Aorta (tissue), 5 donors: ENCODE measurements at regions not wholly inside any gene's neighbourhood (a gene's known extent, or its start where the extent isn't known, plus 50 kb on each side); places are given as distances from the start of the nearest gene placed in this dataset.

Experiments used
- ATAC-seq: fragments of 200-7000 bp; cut with Tn5 transposase; one replicate; pipeline ENCODE4 v1.9.1; 2022; ENCODE audit warnings: moderate library complexity; ENCODE audit not compliant: low FRiP score
- DNase-seq, 2 donors: peaks; one replicate each; pipeline ENCODE4 v3.0.0-alpha.2; 2020
- H3K27ac ChIP-seq, 2 donors: one replicate each; pipeline ENCODE4 v1.5.1; 2013; ENCODE audit warnings: low read length in 2 of 2, mild to moderate bottlenecking in 2 of 2, moderate library complexity in 2 of 2, control low read depth in 1 of 2, inconsistent platforms in 1 of 2, low read depth in 1 of 2
- H3K27me3 ChIP-seq, 2 donors: one replicate each; pipeline ENCODE4 v1.6.1; 2013; ENCODE audit warnings: control low read depth in 1 of 2, low read length in 1 of 2, mild to moderate bottlenecking in 1 of 2, moderate library complexity in 1 of 2; ENCODE audit not compliant: insufficient read depth in 2 of 2, control insufficient read depth in 1 of 2
- H3K36me3 ChIP-seq, 2 donors: one replicate each; pipeline ENCODE4 v1.6.1; 2013; ENCODE audit warnings: control low read depth in 1 of 2, low read length in 1 of 2, mild to moderate bottlenecking in 1 of 2; ENCODE audit not compliant: insufficient read depth in 2 of 2, control insufficient read depth in 1 of 2
- H3K4me1 ChIP-seq, 2 donors: one replicate each; pipeline ENCODE4 v1.6.1; 2013; ENCODE audit warnings: low read length in 2 of 2, control low read depth in 1 of 2, mild to moderate bottlenecking in 1 of 2, moderate library complexity in 1 of 2; ENCODE audit not compliant: insufficient read depth in 2 of 2, control insufficient read depth in 1 of 2
- H3K4me3 ChIP-seq, 2 donors: one replicate each; pipeline ENCODE4 v1.5.1; 2013; ENCODE audit warnings: low read length in 2 of 2, control low read depth in 1 of 2, mild to moderate bottlenecking in 1 of 2
- H3K9me3 ChIP-seq: one replicate; pipeline ENCODE4 v1.6.1; 2013; ENCODE audit warnings: mild to moderate bottlenecking, low read length; ENCODE audit not compliant: control insufficient read depth
- WGBS, 2 donors: extraction: QIAGEN DNeasy Blood & Tissue Kit; methylation state at CpG; one replicate each; pipeline ENCODE4 v1.1.7; 2013; 5-methylcytosine and 5-hydroxymethylcytosine counted together
- intact Hi-C, 2 donors: fragments of 100-400 bp; cut with DNase I; formaldehyde crosslinking; loops; one replicate each; pipeline versions ENCODE4 v1.14.2 to v1.15.0; 2022
- donor health status: healthy with polysubstance abuse.
- donor health status: Bipolar disorder and iron deficiency.
- donor health status: DM: no; HTN: no; CAD: no.
- donor health status: DM: no; HTN: no; CAD: no.
- donor health status: DM: yes; HTN: yes; CAD: no.

- ATAC-seq, result no peak
- H3K27me3 ChIP-seq, result no peaks in the 10 kb centered on the region
- DNase-seq, result no peak
- 72 to 85% methylated on average over 3 of the region's 3 CpGs for WGBS, 2 donors
- H3K27ac ChIP-seq, result no peak overlapping the region
- H3K36me3 ChIP-seq, result no peaks in the 10 kb centered on the region
- intact Hi-C loops, result no loop called here
- H3K4me3 ChIP-seq, result no peak overlapping the region
- H3K4me1 ChIP-seq, result no peaks in the 10 kb centered on the region
- H3K9me3 ChIP-seq, result no peaks in the 10 kb centered on the region
These were observed 109.2 kb upstream of the VRK2 start for GRCh38 chr2:57937456-57937855.

GRCh38 chr2:57941816-57942215 lies 104.8 kb upstream of the VRK2 start:
- WGBS, 2 donors, result 89 to 96% methylated on average over 1 of the region's 1 CpG
- Histone ChIP-seq H3K27ac (no peak overlapping the region), H3K36me3 (no peaks in the 10 kb centered on the region), H3K9me3 (no peaks in the 10 kb centered on the region), H3K4me1 (no peaks in the 10 kb centered on the region), H3K27me3 (no peaks in the 10 kb centered on the region), H3K4me3 (no peak overlapping the region)
- DNase-seq (no peak), ATAC-seq (no peak)
- intact Hi-C loops, result no loop called here

GRCh38 chr2:57943315-57943714 lies 103.3 kb upstream of the VRK2 start:
- ATAC-seq, result no peak
- H3K4me3 ChIP-seq, result no peak overlapping the region
- H3K9me3 ChIP-seq, result no peaks in the 10 kb centered on the region
- H3K4me1 ChIP-seq, result no peaks in the 10 kb centered on the region
- no peak overlapping the region for H3K27ac ChIP-seq
- no peaks in the 10 kb centered on the region for H3K27me3 ChIP-seq
- H3K36me3 ChIP-seq, result no peaks in the 10 kb centered on the region
- no peak for DNase-seq
- intact Hi-C loops, result no loop called here

- no peaks in the 10 kb centered on the region for H3K9me3 ChIP-seq
- no peaks in the 10 kb centered on the region for H3K36me3 ChIP-seq
- no peak for ATAC-seq
- no peak for DNase-seq
- H3K27me3 ChIP-seq, result no peaks in the 10 kb centered on the region
- intact Hi-C loops, result no loop called here
- H3K4me3 ChIP-seq, result no peak overlapping the region
- no peak overlapping the region for H3K27ac ChIP-seq
- H3K4me1 ChIP-seq, result no peaks in the 10 kb centered on the region
These were observed 99.2 kb upstream of the VRK2 start for GRCh38 chr2:57947398-57947797.

- intact Hi-C loops, result no loop called here
These were observed 92.6 kb upstream of the VRK2 start for GRCh38 chr2:57954020-57954419.

GRCh38 chr2:57957238-57957637 lies 89.4 kb upstream of the VRK2 start:
- DNase-seq (no peak), ATAC-seq (no peak)
- no peaks in the 10 kb centered on the region for H3K4me1 ChIP-seq
- no peak overlapping the region for H3K27ac ChIP-seq
- intact Hi-C loops, result no loop called here
- H3K27me3 ChIP-seq, result no peaks in the 10 kb centered on the region
- H3K36me3 ChIP-seq, result no peaks in the 10 kb centered on the region
- no peaks in the 10 kb centered on the region for H3K9me3 ChIP-seq
- no peak overlapping the region for H3K4me3 ChIP-seq
- 74 to 93% methylated on average over 3 of the region's 3 CpGs for WGBS, 2 donors

More at GRCh38 chr2:57954020-57954419, 92.6 kb upstream of the VRK2 start:
- Histone ChIP-seq H3K27ac (no peak overlapping the region), H3K9me3 (no peaks in the 10 kb centered on the region), H3K4me1 (no peaks in the 10 kb centered on the region), H3K27me3 (no peaks in the 10 kb centered on the region), H3K36me3 (no peaks in the 10 kb centered on the region), H3K4me3 (no peak overlapping the region)
- no peak for ATAC-seq
- 96% methylated on average over 1 of the region's 1 CpG for WGBS, 2 donors
- DNase-seq, result no peak

- intact Hi-C loops, result no loop called here
- Histone ChIP-seq H3K27me3 (no peaks in the 10 kb centered on the region), H3K27ac (no peak overlapping the region), H3K36me3 (no peaks in the 10 kb centered on the region), H3K9me3 (no peaks in the 10 kb centered on the region), H3K4me3 (no peak overlapping the region), H3K4me1 (no peaks in the 10 kb centered on the region)
- 72 to 75% methylated on average over 7 of the region's 7 CpGs for WGBS, 2 donors
- DNase-seq, result no peak
- no peak for ATAC-seq
These were observed 87.2 kb upstream of the VRK2 start for GRCh38 chr2:57959390-57959789.

GRCh38 chr2:57962861-57963260 lies 83.7 kb upstream of the VRK2 start:
- no peaks in the 10 kb centered on the region for H3K9me3 ChIP-seq
- DNase-seq (no peak), ATAC-seq (no peak)
- no peaks in the 10 kb centered on the region for H3K4me1 ChIP-seq
- WGBS, 2 donors, result 83 to 86% methylated on average over 3 of the region's 3 CpGs
- no peak overlapping the region for H3K4me3 ChIP-seq
- intact Hi-C loops, result no loop called here
- no peaks in the 10 kb centered on the region for H3K36me3 ChIP-seq
- H3K27ac ChIP-seq, result no peak overlapping the region
- no peaks in the 10 kb centered on the region for H3K27me3 ChIP-seq

- Histone ChIP-seq H3K27ac (no peak overlapping the region), H3K36me3 (no peaks in the 10 kb centered on the region), H3K4me1 (no peaks in the 10 kb centered on the region), H3K4me3 (no peak overlapping the region), H3K27me3 (no peaks in the 10 kb centered on the region), H3K9me3 (no peaks in the 10 kb centered on the region)
- DNase-seq (no peak), ATAC-seq (no peak)
- WGBS, 2 donors, result 94 to 98% methylated on average over 1 of the region's 1 CpG
- intact Hi-C loops, result no loop called here
These were observed 81.4 kb upstream of the VRK2 start for GRCh38 chr2:57965219-57965618.
